ENCODE measurements at regions not wholly inside any gene's neighbourhood (a gene's known extent, or its start where the extent isn't known, plus 50 kb on each side); places are given as distances from the start of the nearest gene placed in this dataset.
"Not testable (repeated sequence)": the region's sequence is repeated elsewhere in the genome, so short reads cannot be mapped to it uniquely, and the experiment has no call there.

DNA sequence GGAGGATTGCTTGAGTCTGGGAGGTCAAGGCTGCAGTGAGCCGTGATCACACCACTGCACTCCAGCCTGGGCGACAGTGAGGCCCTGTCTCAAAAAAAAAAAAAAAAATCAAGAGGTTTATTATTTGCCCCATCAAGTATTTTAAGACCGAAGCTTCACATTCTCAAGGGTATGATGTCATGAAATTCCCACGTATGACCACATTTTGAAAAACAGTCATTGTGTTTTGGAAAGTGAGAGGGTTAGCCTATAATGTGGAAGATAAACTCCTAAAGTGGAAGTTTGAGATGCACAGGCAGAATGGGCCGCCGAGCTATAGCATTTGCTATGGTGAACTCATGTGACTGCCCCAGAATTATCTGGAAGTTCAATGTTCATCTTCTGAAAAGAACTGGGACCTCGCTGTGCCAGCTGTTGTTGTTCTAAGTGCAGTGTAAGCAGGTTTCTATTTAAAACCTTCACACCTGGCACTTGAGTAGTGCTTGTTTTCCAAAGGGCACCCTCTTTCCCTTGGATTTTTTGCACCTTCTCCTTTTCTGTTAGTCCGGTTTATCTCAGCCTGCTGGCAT, 96.9 kb upstream of the SLC25A33 start:
- no peak for DNase-seq

DNA sequence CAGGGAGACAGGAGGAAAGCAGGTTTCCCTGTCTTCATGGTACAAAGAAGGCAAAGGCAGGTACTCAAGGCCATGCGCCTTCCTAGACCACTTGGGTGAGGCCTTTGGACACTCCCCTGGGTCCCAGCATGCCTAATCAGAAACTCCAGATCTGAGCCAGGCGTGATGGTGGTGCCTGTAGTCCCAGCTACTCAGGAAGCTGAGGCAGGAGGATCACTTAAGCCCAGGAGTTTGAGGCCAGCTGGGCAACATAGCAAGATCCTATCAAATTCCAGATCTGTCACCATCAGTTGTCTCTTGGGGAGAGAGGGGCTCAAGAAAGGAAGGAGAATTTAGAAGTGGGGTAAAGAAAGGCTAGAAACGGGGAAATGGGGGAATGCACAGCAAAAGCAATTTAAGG, 96.3 kb upstream of the SLC25A33 start:
- DNase-seq: no peak

DNA sequence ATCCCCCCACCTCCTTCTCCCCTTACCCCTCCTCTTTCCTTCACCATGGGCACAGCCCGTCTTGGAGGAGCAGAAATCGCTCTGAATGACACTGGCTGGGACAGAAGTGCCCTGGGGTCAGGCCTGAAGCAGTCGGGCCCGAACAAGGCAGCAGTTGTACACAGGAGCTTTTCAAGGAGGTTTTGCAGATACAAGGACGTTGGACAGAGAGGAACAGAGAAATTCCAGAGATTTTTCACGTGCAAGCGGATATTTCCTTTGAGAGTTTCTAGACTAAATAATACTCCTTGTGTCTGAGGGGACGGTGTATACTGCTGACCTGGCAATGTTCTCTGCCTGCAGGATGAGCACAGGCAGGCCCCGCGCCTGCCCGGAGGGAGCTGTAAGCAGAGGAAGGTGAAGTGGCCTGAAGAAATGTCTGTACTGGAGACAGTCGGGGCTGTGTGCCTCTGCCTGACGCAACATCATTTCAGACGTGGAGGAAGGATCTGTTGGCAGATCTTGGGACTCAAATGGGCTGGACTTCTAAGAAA, 95.3 kb upstream of the SLC25A33 start:
- no peak for DNase-seq

DNA sequence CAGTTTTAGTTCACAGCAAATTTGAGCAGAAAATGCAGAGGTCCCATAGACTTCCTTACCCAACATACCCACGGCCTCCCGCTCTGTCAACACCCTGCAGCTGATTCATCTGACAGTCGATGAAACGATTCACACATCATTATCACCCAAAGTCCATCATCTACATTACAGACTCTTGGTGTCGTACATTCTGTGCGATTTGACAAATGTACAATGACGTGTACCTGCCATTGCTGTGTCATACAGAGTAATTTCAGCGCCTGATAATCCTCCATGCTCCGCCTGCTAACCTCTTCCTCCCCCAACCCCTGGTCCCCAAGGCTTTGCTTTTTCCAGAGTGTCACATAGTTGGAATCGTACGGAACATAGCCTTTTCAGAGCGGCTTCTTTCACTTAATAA, 94.7 kb upstream of the SLC25A33 start:
- DNase-seq: no peak

DNA sequence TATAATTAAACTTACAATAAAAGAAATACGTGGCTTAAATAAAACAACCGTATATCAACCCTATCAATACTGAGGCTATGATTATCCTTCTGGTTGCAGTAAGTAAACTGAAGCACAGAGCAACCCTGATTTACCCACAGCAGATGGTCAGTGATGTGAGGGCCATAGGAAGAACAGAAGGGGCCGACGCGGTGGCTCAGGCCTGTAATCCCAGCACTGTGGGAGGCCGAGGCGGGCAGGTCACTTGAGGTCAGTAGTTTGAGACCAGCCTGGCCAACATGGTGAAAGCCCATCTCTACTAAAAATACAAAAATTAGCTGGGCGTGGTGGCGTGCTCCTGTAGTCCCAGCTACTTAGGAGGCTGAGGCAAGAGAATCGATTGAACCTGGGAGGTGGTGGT, 94.2 kb upstream of the SLC25A33 start:
- not testable (repeated sequence) for DNase-seq

DNA sequence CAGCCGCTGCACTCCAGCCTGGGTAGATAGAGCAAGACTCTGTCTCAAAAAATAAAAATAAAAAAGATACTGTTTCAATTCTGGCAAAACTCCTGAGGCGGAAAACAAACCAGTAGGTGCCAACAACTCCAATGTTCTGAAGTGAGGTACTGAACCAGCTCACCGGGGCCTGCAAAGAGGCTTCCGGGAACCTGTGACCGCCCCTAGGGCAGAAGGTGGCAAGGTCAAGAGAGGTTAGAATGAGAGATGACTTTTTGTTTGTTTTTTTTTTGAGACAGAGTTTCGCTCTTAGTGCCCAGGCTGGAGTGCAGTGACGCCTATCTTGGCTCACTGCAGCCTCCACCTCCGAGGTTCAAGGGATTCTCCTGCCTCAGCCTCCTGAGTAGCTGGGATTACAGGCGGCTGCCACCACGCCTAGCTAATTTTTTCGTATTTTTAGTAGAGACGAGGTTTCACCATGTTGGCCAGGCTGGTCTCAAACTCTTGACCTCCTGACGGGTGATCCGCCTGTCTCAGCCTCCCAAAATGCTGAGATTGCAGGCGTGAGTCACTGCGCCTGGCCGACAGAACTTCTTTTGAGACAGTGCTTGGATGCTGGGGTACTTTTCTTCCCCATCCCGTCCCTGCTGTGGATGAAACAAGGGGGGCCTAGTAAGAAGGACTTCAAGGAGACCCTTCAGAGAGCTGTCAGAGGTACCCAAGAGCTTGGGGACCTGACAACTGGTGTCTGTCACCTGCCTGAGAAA, 91.9 kb upstream of the SLC25A33 start:
- no peak for DNase-seq

DNA sequence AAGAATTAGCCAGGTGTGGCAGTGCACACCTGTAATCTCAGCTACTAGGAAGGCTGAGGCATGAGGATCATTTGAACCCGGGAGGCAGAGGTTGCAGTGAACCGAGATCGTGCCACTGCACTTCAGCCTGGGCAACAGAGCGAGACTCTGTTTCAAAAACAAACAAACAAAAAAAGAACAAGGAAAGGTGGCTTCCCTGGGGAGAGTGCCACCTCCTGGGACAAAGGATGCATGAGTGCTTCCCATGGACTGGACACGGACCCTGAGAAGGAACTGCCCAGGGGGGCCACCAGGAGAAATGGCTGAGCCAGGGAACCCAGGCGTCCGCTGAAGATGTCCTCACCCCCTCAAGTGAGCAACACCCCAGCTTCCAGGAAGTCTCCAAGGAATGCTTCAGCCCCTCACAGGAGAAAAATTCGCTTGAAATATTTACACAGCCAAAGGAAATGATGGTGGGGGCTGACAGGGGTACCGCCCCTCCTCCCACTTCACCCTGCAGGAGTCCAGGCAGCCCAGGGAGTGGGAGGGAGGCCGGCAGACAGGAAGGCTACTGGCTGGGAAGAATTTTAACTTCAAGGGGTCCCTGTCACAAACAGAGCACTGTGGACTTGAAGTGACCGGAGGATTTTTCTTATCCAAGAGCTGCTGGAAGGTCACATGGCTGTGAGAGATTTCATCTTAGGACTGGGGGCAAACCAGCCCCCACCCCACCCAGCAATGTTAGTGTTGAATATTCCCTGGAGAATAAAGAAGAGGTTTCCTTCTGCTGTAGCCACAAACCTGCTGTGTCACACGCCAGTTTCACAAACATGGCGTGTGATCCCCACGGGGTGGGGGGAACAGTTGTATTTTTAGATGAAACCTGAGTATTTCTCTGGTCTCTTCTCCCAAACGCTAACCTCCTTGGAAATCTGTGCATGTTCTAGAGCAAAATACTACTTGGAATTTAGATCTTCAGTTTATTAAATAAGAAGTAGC, 90.8 kb upstream of the SLC25A33 start:
- DNase-seq: no peak

DNA sequence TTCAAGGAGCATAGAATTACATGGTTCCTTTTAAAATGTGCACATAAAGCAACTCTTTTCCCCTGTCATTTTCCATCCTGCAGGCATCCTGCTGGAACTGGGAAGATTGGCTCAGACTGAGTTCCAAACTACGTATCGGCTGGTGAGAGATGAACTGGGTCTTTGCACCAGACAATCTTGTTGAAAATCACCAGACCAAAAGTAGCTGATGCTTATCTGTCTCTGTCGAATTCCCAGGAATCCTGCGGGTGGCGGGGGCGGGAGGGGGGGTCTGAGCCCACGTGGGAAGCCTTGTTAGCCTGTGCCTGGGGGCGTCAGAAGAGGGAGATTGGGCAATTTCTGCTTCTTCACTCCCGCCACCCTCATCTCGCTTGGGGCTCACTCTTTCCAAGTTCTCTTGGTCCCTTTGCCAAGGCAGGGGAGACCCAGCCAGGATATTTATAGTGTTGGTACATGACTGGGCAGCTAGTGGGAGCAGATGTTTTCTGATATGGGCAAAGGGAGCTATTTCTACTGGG, 90.1 kb upstream of the SLC25A33 start:
- no peak for DNase-seq

DNA sequence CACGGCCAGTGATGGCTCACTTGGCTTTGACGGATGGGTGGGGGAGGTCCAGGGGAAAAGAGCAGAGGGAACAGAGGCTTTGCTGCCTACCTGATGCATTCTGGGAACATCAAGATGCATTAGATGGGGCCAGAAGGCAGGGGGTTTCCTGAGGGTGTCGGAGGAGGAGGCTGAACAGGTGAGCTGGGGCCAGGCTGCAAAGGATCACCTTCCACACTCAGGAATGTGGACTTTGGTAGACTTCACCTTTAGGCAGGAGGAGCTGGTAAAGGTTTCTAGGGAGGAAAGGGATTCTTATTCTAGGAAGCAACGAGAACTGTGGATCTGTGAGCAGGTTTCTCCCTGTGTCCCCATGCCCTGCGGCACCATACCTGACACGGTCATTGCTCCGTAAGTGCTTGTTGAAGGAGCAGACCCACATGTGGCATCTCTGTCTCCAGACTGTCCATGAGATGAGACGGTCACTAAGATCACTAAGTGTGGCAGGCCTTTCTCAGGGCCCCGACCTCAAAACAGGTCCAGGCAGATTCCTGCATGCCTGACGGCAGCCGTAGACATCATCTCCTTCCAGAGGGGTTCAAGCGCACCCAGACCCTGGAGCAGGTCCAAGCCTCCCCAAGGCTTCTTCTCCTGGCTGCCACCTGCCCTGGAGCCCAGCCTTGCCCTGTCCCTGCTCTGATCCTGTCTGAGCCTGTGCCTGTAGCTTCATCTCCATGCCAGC, 89.1 kb upstream of the SLC25A33 start:
- no peak for DNase-seq

DNA sequence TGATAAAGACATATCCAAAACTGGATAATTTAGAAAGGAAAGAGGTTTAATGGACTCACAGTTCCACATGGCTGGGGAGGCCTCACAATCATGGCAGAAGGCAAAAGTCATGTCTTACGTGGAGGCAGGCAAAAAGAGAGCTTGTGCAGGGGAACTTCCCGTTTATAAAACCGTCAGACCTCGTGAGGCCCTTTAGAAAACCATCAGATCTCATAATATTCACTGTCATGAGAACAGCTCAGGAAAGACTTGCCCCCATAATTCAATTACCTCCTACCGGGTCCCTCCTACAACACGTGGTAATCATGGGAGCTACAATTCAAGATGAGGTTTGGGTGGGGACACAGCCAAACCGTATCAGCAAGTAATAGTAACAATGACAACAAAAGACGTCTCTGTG, 88.2 kb upstream of the SLC25A33 start:
- no peak for DNase-seq

DNA sequence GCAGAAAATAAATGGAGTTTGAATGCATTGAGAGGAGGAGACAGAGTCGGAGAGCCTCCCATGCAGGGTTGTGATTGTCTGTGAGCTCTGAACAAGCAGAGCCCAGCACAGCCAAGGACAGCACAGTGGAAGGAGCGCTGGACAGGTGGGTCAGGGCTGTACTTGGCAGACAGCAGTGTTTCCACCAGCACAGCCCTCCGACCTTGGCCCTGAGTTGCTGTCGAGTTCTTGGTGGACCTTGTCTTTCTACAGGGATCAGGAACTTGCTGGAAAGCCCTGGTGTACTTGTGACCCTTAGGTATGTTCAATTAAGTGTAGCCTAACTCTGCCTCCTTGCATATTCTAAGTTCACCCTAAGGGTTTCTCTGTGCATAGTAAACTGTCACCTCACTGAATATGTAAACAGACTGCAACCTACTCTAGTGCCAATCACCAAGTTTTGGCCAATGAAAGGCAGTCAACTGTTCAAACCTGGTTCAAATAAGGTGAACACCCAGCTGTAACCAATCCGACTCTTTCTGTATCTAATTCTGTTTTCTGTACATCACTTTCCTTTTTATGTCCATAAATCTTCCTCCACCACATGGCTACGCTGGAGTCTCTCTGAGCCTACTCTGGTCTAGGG, 86.6 kb upstream of the SLC25A33 start:
- no peak for DNase-seq

DNA sequence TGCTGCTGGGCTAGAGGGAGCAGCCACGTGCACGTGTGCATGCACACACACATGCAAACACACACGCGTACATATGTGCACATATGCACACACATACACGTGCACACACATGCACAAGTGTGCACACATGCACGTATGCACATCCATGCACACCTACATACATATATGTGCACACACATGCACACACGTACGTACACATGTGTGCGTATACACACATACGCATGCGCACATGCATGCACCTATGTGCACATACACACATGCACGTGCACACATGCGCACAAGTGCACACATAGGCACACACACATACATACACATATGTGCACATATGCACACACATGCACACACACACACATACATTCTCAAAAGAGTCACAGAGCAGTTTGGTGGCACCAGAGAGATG, 85.9 kb upstream of the SLC25A33 start:
- no peak for DNase-seq

DNA sequence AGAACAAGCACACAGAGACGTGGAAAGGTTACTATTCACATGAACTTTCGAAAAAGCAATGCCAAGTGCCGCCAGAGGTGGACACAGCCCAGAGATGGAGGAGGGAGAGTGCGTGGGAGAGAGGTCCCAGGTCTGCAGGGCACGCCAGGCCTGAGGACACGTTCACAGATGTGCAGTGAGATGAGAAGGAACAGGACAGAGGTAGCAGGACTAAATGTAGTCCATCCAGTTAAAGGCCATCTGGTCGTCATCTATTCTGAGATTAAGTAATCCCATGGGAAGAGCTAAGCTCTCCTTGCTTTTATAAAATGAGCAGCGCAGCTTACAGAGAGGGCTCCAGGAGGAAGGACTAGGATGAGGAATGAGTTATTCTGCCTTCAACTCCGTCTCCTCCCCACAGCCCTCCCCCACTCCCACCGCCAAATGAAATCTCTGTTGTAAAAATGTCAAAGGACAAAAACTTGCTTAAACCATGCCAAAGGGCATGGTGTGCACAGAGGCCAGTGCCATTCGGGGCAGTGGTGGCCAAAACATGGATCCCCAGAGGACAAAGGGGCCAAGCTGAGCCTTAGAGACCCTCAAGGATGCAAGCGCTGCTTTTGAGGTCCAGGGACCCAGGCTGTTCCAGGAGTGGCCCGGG, 85.4 kb upstream of the SLC25A33 start:
- no peak for DNase-seq

DNA sequence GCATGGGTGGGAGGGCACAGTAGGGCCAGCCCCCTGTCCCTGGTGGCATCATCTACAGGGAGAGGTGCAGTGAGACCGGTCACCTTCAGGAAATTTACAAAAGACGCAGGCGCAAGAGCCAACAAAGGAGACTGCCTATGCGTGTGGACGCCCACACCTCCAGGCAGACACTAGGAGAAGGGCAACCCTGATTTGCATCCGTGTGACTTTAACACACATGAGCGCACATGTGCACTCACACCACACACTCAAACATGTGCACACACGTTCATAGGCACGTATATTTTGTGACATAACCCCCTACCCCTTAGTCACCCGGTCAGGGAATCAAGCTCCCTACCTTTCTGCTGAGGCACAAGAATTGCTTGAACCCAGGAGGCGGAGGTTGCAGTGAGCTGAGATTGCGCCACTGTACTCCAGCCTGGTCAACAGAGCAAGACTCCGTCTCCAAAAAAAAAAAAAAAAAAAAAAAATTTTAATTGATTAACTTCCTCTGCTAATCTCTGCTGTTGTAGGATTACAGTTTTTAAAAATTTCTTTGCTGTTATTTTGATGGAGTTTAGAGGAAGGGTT, 84.7 kb upstream of the SLC25A33 start:
- DNase-seq: no peak

DNA sequence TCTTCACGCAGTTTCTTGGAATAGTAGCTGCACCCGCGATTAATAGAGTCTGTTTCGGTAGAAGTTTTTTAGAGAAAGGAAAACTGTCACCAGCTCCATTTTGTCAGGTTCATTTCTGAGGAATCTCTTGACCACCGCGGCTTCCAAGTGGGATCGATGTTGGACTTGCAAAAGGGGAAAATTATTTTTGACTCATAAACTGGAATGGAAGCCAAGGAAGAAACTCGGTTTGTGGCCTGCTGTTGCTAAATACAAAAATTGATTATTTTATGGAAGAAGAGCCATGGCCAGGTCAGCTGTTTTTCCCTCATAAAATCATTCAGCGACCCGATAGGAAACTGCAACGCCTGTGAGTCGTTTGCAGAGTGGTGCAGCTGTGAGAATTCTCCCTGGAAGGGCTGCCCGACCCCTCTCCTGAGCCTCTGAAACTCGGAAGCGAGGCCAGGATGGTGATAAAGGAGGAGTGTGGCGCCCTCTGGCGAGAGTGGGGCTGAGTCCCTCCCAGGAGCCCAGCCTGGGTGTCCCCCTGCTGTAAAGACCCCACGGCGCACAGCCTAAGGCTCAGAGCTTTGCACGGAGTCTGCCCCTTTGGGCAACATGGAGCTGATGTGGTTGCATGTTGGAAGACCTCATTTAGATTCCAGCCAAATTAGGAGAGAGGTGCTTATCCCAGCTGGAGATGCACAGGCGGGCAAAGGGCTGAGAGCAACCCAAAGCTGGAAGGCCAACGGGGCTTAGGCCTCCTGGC, 83.6 kb upstream of the SLC25A33 start:
- peak; percentile 83 for DNase-seq

DNA sequence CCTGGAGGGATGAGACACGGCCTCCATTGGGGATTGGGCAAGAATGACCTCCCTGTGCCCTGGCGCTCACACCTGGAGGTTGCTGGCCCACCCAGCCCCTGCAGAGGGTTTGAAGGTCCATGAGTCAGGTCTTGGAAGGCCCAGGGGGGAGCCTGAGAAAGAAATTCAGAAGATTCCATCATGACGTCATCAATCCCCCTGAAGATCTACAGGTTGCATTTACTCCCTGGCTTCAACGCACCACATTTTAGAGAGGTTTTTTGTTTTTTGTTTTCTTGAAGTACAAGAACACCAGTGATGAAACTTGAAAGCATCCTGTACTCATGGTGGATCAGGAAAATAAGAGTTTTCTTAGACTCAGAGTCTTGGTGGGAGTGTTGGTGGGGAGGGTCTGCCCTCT, 82.4 kb upstream of the SLC25A33 start:
- DNase-seq: no peak

DNA sequence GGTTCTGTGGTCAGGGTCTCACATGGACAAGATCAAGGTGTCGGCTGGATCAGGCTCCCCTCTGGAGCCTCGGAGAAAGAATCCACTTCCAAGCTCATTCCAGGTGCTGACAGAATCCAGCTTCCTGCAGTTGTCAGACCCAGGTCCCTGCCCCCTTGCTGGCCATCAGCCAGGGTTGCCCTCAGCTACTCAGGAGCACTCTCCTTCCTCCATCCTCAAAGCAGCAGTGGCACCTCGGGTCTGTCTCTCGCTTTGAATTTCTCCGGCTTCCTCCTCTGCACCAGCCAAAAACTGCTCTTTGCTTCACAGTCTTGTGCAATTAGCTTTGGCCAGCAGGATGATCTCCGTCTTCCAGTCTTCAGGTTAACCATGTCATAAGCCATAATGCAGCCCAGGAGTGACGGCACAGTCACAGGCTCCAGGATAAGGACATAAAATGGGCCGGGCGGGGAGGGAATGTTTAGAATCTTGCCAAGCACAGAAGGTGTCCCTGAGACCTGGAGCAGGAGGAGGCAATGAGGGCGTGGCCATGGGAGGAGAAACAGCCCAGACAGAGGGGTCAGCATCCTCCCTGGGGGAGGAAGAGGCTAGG, 79.4 kb upstream of the SLC25A33 start:
- no peak for DNase-seq

DNA sequence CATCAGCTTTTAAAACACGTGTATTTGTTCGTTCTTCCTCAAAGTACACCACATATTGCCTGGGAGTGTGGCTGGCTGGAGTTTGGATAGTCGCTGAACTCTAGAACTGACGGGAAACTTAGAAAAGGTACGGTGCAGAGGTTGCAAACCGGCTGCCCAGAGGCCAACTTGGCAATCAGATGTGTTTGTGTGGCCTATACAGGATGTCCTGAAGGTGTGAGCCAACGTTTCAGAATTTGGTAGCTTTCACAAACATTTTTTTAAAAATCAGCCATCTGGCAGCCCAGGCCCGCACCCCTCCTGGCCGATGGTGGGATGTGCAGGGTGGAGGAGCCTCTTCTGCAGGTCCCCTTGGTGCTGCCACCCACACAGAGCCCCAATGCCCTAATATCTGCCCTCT, 73.6 kb upstream of the SLC25A33 start:
- DNase-seq: no peak

DNA sequence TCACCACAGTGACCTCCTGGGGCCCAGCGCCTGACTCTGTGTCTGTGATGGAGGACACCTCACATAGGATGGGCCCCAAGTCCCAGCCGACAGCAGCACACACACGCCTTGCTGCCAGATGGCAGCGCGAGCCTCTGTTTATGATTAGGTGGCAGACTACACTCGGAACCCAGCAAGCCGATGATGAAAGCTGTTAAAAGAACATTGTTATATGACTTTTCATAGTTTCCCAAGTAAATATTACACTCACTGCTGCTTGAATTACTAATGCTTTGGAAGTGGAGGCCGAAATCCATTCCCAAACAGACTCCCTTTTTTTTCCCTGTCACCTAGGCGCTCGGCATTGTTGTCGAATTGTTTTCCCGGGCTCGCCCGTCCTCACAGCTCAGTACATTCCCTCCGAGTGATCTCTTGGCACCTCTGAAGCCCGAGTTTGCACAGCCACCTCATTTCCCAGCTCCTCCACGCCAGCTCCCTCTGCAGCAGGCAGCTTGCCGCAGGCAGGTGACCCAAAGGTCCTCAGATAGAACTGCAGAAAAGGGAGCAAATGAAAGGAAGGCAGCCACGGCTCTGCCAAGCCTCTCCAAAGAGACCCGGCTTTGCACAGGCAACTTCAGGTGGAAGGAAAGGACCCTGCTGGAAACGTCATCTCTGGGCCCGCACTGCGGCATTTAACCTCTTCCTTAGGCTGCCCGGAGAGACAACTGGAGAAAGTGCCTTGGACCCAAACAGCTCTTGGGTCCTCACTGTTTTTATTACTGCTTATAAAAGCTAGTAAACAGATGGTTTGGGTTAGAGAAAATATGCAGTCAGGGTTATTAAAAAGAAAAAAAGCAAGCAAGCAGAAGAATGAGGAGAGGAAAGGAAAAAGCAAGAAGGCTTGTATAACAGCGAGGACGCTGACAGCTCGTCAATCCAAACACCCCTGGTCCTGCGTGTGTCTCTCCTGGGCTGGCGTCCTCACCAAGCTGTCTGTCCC, 72.2 kb upstream of the SLC25A33 start:
- no peak for DNase-seq
